Dendritic cell treated with granulocyte-macrophage colony-stimulating factor and Interleukin-4, amounts not matched to agents 40 ng/mL and 50 ng/mL, for 4 days (primary cell): ENCODE measurements at regions not wholly inside any gene's neighbourhood (a gene's known extent, or its start where the extent isn't known, plus 50 kb on each side); places are given as distances from the start of the nearest gene placed in this dataset.
"Not testable (repeated sequence)": the region's sequence is repeated elsewhere in the genome, so short reads cannot be mapped to it uniquely, and the experiment has no call there.

ENCODE experiments used
- H3K27ac Mint-ChIP-seq: one replicate; pipeline ENCODE4 v1.8.0; 2022; ENCODE audit warnings: mild to moderate bottlenecking, mixed read lengths
- H3K27me3 Mint-ChIP-seq: one replicate; pipeline ENCODE4 v1.8.0; 2022; ENCODE audit warnings: mild to moderate bottlenecking, mixed read lengths
- H3K36me3 Mint-ChIP-seq: one replicate; pipeline ENCODE4 v1.8.0; 2022; ENCODE audit warnings: low read depth, mixed read lengths
- H3K4me1 Mint-ChIP-seq: one replicate; pipeline ENCODE4 v1.8.0; 2022; ENCODE audit warnings: low read depth, mixed read lengths
- H3K4me3 Mint-ChIP-seq: one replicate; pipeline ENCODE4 v1.8.0; 2022; ENCODE audit warnings: mild to moderate bottlenecking, moderate library complexity, mixed read lengths
- H3K9me3 Mint-ChIP-seq: one replicate; pipeline ENCODE4 v1.8.0; 2022; ENCODE audit warnings: mixed read lengths
- intact Hi-C: fragments of 100-400 bp; cut with micrococcal nuclease; formaldehyde crosslinking; loops from one replicate; pipeline ENCODE4 v1.15.0; 2022

GRCh38 chr4:111334361-111334760, 711.5 kb upstream of the PITX2 start:
- intact Hi-C loops: no loop called here

GRCh38 chr4:111337186-111337876, 714.5 kb upstream of the PITX2 start:
- H3K4me3 Mint-ChIP-seq, H3K27ac Mint-ChIP-seq, H3K4me1 Mint-ChIP-seq, H3K9me3 Mint-ChIP-seq, H3K27me3 Mint-ChIP-seq, H3K36me3 Mint-ChIP-seq, intact Hi-C loops: not testable (repeated sequence)

More at GRCh38 chr4:111334361-111334760, 711.5 kb upstream of the PITX2 start:
- H3K9me3 Mint-ChIP-seq: no peaks in the 10 kb centered on the region
- no peaks in the 10 kb centered on the region for H3K36me3 Mint-ChIP-seq
- H3K27ac Mint-ChIP-seq: no peak overlapping the region
- H3K4me3 Mint-ChIP-seq: no peak overlapping the region
- no peaks in the 10 kb centered on the region for H3K4me1 Mint-ChIP-seq
- no peaks in the 10 kb centered on the region for H3K27me3 Mint-ChIP-seq

- Mint-ChIP-seq H3K27me3 (no peaks in the 10 kb centered on the region), H3K4me3 (no peak overlapping the region), H3K27ac (no peak overlapping the region), H3K36me3 (no peaks in the 10 kb centered on the region), H3K4me1 (no peaks in the 10 kb centered on the region), H3K9me3 (no peaks in the 10 kb centered on the region)
- intact Hi-C loops: no loop called here
Observed at GRCh38 chr4:111359602-111360001, 736.7 kb upstream of the PITX2 start.

- peaks cover 10% of the 10 kb centered on the region for H3K9me3 Mint-ChIP-seq
- no peaks in the 10 kb centered on the region for H3K27me3 Mint-ChIP-seq
- no peak overlapping the region for H3K27ac Mint-ChIP-seq
- no peak overlapping the region for H3K4me3 Mint-ChIP-seq
- intact Hi-C loops: no loop called here
- no peaks in the 10 kb centered on the region for H3K4me1 Mint-ChIP-seq
- H3K36me3 Mint-ChIP-seq: no peaks in the 10 kb centered on the region
Observed at GRCh38 chr4:111360906-111361305, 738.0 kb upstream of the PITX2 start.

- Mint-ChIP-seq H3K4me3 (no peak overlapping the region), H3K36me3 (no peaks in the 10 kb centered on the region), H3K27me3 (no peaks in the 10 kb centered on the region), H3K27ac (no peak overlapping the region), H3K9me3 (peaks cover 30% of the 10 kb centered on the region), H3K4me1 (no peaks in the 10 kb centered on the region)
- intact Hi-C loops: no loop called here
Observed at GRCh38 chr4:111362941-111363361, 740.1 kb upstream of the PITX2 start.

GRCh38 chr4:111377880-111378279, 755.0 kb upstream of the PITX2 start:
- intact Hi-C loops, H3K27ac Mint-ChIP-seq, H3K27me3 Mint-ChIP-seq, H3K36me3 Mint-ChIP-seq, H3K4me3 Mint-ChIP-seq, H3K4me1 Mint-ChIP-seq: not testable (repeated sequence)
- H3K9me3 Mint-ChIP-seq: peaks cover 22% of the 10 kb centered on the region

- Mint-ChIP-seq H3K9me3 (peaks cover 28% of the 10 kb centered on the region), H3K4me3 (no peak overlapping the region), H3K4me1 (no peaks in the 10 kb centered on the region), H3K27me3 (no peaks in the 10 kb centered on the region), H3K36me3 (no peaks in the 10 kb centered on the region), H3K27ac (no peak overlapping the region)
- intact Hi-C loops: no loop called here
Observed at GRCh38 chr4:111388561-111388960, 756.7 kb upstream of the FAM241A start.

GRCh38 chr4:111391829-111392228, 753.4 kb upstream of the FAM241A start:
- Mint-ChIP-seq H3K4me3 (no peak overlapping the region), H3K4me1 (no peaks in the 10 kb centered on the region), H3K36me3 (no peaks in the 10 kb centered on the region), H3K9me3 (peaks cover 22% of the 10 kb centered on the region), H3K27me3 (no peaks in the 10 kb centered on the region), H3K27ac (no peak overlapping the region)
- intact Hi-C loops: no loop called here

GRCh38 chr4:111393781-111394180, 751.5 kb upstream of the FAM241A start:
- intact Hi-C loops: no loop called here
- no peaks in the 10 kb centered on the region for H3K36me3 Mint-ChIP-seq
- no peaks in the 10 kb centered on the region for H3K4me1 Mint-ChIP-seq
- H3K9me3 Mint-ChIP-seq: peaks cover 19% of the 10 kb centered on the region
- no peak overlapping the region for H3K27ac Mint-ChIP-seq
- H3K4me3 Mint-ChIP-seq: no peak overlapping the region
- no peaks in the 10 kb centered on the region for H3K27me3 Mint-ChIP-seq

- intact Hi-C loops: no loop called here
- Mint-ChIP-seq H3K36me3 (no peaks in the 10 kb centered on the region), H3K27ac (no peak overlapping the region), H3K27me3 (no peaks in the 10 kb centered on the region), H3K4me3 (no peak overlapping the region), H3K4me1 (no peaks in the 10 kb centered on the region), H3K9me3 (no peaks in the 10 kb centered on the region)
Observed at GRCh38 chr4:111398906-111399330, 746.3 kb upstream of the FAM241A start.

- H3K27ac Mint-ChIP-seq: no peak overlapping the region
- intact Hi-C loops: no loop called here
- H3K27me3 Mint-ChIP-seq: no peaks in the 10 kb centered on the region
- H3K36me3 Mint-ChIP-seq: no peaks in the 10 kb centered on the region
- H3K4me3 Mint-ChIP-seq: no peak overlapping the region
- H3K4me1 Mint-ChIP-seq: no peaks in the 10 kb centered on the region
- H3K9me3 Mint-ChIP-seq: no peaks in the 10 kb centered on the region
Observed at GRCh38 chr4:111399623-111400022, 745.6 kb upstream of the FAM241A start.

GRCh38 chr4:111400741-111401140, 744.5 kb upstream of the FAM241A start:
- Mint-ChIP-seq H3K36me3 (no peaks in the 10 kb centered on the region), H3K9me3 (no peaks in the 10 kb centered on the region), H3K4me3 (no peak overlapping the region), H3K27me3 (no peaks in the 10 kb centered on the region), H3K27ac (no peak overlapping the region), H3K4me1 (no peaks in the 10 kb centered on the region)
- intact Hi-C loops: no loop called here

GRCh38 chr4:111404673-111405072, 740.6 kb upstream of the FAM241A start:
- Mint-ChIP-seq H3K9me3 (no peaks in the 10 kb centered on the region), H3K4me1 (no peaks in the 10 kb centered on the region), H3K27me3 (no peaks in the 10 kb centered on the region), H3K36me3 (no peaks in the 10 kb centered on the region), H3K27ac (no peak overlapping the region), H3K4me3 (no peak overlapping the region)
- intact Hi-C loops: no loop called here

GRCh38 chr4:111405989-111406388, 739.3 kb upstream of the FAM241A start:
- Mint-ChIP-seq H3K36me3 (no peaks in the 10 kb centered on the region), H3K9me3 (no peaks in the 10 kb centered on the region), H3K27ac (no peak overlapping the region), H3K27me3 (no peaks in the 10 kb centered on the region), H3K4me1 (no peaks in the 10 kb centered on the region), H3K4me3 (no peak overlapping the region)
- intact Hi-C loops: no loop called here

- peaks cover 9% of the 10 kb centered on the region for H3K9me3 Mint-ChIP-seq
- H3K36me3 Mint-ChIP-seq: no peaks in the 10 kb centered on the region
- intact Hi-C loops: no loop called here
- no peaks in the 10 kb centered on the region for H3K27me3 Mint-ChIP-seq
- H3K4me3 Mint-ChIP-seq: no peak overlapping the region
- H3K4me1 Mint-ChIP-seq: no peaks in the 10 kb centered on the region
- H3K27ac Mint-ChIP-seq: no peak overlapping the region
Observed at GRCh38 chr4:111410571-111410970, 734.7 kb upstream of the FAM241A start.
